KMS-11 (cell line): ENCODE measurements at regions not wholly inside any gene's neighbourhood (a gene's known extent, or its start where the extent isn't known, plus 50 kb on each side); places are given as distances from the start of the nearest gene placed in this dataset.

ENCODE experiments used
- H2AFZ ChIP-seq: fragments of 200-600 bp; sonication (generic); 2 replicates; pipeline ENCODE4 v1.6.1; 2016; ENCODE audit warnings: antibody characterized with exemption, mixed run types, low read depth
- H3K27ac ChIP-seq: fragments of 200-600 bp; sonication (generic); 2 replicates; pipeline ENCODE4 v1.6.1; 2016; ENCODE audit warnings: mild to moderate bottlenecking, mixed run types
- H3K27me3 ChIP-seq: fragments of 200-600 bp; sonication (generic); 2 replicates; pipeline ENCODE4 v1.6.1; 2017; ENCODE audit warnings: mild to moderate bottlenecking, low read depth, mixed run types, moderate library complexity; ENCODE audit not compliant: insufficient read depth
- H3K36me3 ChIP-seq: fragments of 200-600 bp; sonication (generic); 2 replicates; pipeline ENCODE4 v1.6.1; 2017; ENCODE audit warnings: mild to moderate bottlenecking, mixed run types; ENCODE audit not compliant: insufficient read depth
- H3K4me1 ChIP-seq: fragments of 200-600 bp; sonication (generic); 2 replicates; pipeline ENCODE4 v1.6.1; 2016; ENCODE audit warnings: mild to moderate bottlenecking, low read depth, mixed run types; ENCODE audit not compliant: poor library complexity, severe bottlenecking
- H3K4me2 ChIP-seq: fragments of 200-600 bp; sonication (generic); 2 replicates; pipeline ENCODE4 v1.7.0; 2016; ENCODE audit warnings: mild to moderate bottlenecking, mixed run types
- H3K4me3 ChIP-seq: fragments of 200-600 bp; sonication (generic); IDR thresholded peaks from 2 replicates; pipeline ENCODE4 v1.6.1; 2017; ENCODE audit warnings: low read depth, low read length, mixed read lengths; ENCODE audit not compliant: insufficient read depth
- H3K79me2 ChIP-seq: fragments of 200-600 bp; sonication (generic); 2 replicates; pipeline ENCODE4 v1.6.1; 2016; ENCODE audit warnings: low read depth, mixed run types; ENCODE audit not compliant: insufficient read depth
- H3K9ac ChIP-seq: fragments of 200-600 bp; sonication (generic); 2 replicates; pipeline ENCODE4 v1.6.1; 2016; ENCODE audit warnings: mild to moderate bottlenecking, mixed run types
- H4K20me1 ChIP-seq: fragments of 200-600 bp; sonication (generic); 2 replicates; pipeline ENCODE4 v1.6.1; 2016; ENCODE audit warnings: mild to moderate bottlenecking, mixed run types; ENCODE audit not compliant: insufficient read depth
- CTCF ChIP-seq: fragments of 200-600 bp; sonication (generic); conservative IDR thresholded peaks from 2 replicates; pipeline ENCODE4 v1.6.1; 2017; ENCODE audit warnings: low read depth, mild to moderate bottlenecking, antibody characterized with exemption, low read length, moderate library complexity, mixed read lengths

GRCh38 chr20:40087496-40087895 is 601.5 kb downstream of the MAFB start:
- H3K4me3 ChIP-seq = no peak overlapping the region
- H3K27ac ChIP-seq = no peak overlapping the region
- H3K9ac ChIP-seq = no peak overlapping the region
- no peaks in the 10 kb centered on the region for H3K4me1 ChIP-seq
- no peaks in the 10 kb centered on the region for H3K79me2 ChIP-seq
- H4K20me1 ChIP-seq = no peaks in the 10 kb centered on the region
- no peak overlapping the region for H3K4me2 ChIP-seq
- H3K36me3 ChIP-seq = no peaks in the 10 kb centered on the region
- no peak for TF ChIP-seq CTCF
- H3K27me3 ChIP-seq = no peaks in the 10 kb centered on the region
- no peak overlapping the region for H2AFZ ChIP-seq

DNA sequence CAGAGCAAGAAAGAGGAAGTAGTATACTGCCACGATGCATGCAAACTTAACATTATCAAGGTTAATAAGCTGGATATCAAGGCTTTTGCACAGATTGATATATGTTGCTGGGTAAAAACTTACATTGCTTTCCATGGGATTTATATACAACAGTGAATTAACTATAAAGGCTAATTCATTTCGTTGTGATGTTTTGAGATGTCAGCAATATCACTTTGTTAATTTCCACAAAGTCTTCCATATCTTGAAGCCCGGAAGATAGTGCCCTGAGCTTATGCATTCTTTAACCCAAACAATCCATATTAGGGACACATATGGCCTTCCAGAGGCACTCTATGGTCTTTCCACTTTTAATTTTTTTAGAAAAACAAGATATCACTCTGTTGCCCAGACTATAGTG is 603.5 kb downstream of the MAFB start:
- H2AFZ ChIP-seq = no peak overlapping the region
- H3K27ac ChIP-seq = no peak overlapping the region
- H3K4me1 ChIP-seq = no peaks in the 10 kb centered on the region
- no peak overlapping the region for H3K4me3 ChIP-seq
- no peak for TF ChIP-seq CTCF
- H4K20me1 ChIP-seq = no peaks in the 10 kb centered on the region
- no peak overlapping the region for H3K4me2 ChIP-seq
- H3K36me3 ChIP-seq = no peaks in the 10 kb centered on the region
- H3K9ac ChIP-seq = no peak overlapping the region
- no peaks in the 10 kb centered on the region for H3K79me2 ChIP-seq
- no peaks in the 10 kb centered on the region for H3K27me3 ChIP-seq

GRCh38 chr20:40082436-40082835 is 606.6 kb downstream of the MAFB start:
- no peaks in the 10 kb centered on the region for H4K20me1 ChIP-seq
- H3K36me3 ChIP-seq = no peaks in the 10 kb centered on the region
- TF ChIP-seq CTCF = no peak
- no peaks in the 10 kb centered on the region for H3K79me2 ChIP-seq
- H3K4me2 ChIP-seq = no peak overlapping the region
- no peaks in the 10 kb centered on the region for H3K4me1 ChIP-seq
- H2AFZ ChIP-seq = no peak overlapping the region
- H3K4me3 ChIP-seq = no peak overlapping the region
- H3K27me3 ChIP-seq = no peaks in the 10 kb centered on the region
- H3K9ac ChIP-seq = no peak overlapping the region
- H3K27ac ChIP-seq = no peak overlapping the region

DNA sequence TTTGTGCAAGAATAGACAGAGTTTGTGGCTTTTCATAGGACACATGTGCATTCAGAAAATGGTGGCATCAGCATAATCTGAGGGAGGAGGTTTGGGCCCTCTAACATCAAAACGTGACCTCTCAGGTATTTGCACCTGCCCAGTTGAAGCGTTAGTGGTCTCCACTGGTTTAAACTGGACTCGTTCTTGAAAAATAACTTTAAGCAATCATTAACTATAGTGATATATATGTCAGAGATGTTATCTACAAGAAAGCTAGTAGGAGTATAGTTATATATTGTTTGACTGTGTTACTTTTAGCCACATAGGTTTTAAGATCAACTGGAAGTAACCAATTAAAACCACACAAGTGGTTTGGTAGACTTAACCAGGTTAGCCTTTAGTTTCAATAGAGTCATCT is 607.4 kb downstream of the MAFB start:
- H3K9ac ChIP-seq = no peak overlapping the region
- H3K4me3 ChIP-seq = no peak overlapping the region
- H2AFZ ChIP-seq = no peak overlapping the region
- no peaks in the 10 kb centered on the region for H3K27me3 ChIP-seq
- no peaks in the 10 kb centered on the region for H3K36me3 ChIP-seq
- H4K20me1 ChIP-seq = no peaks in the 10 kb centered on the region
- TF ChIP-seq CTCF = no peak
- no peak overlapping the region for H3K27ac ChIP-seq
- H3K79me2 ChIP-seq = no peaks in the 10 kb centered on the region
- H3K4me1 ChIP-seq = no peaks in the 10 kb centered on the region
- no peak overlapping the region for H3K4me2 ChIP-seq
